ENCODE measurements at regions not wholly inside any gene's neighbourhood (a gene's known extent, or its start where the extent isn't known, plus 50 kb on each side); places are given as distances from the start of the nearest gene placed in this dataset.
A peak's percentile ranks its signal among the peaks of the same experiment; 100 is the strongest.

DNA sequence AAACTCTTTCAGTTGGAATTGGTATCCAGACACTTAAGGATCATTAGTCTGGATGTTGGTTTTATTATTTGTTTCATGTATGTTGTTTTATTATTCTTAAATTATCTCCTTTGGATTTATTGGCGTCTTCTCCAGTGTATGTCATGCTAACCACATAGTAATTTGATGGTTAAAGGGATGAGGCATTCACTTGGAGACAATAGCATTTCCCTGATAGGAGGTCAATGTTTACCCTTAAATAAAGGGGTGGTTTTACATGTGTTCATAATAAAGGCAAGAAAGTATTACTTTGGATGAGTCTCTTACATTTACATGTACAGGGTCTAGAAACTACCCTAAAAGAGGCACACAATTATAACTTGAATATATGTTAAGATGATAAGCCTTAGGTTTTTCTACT, 51.2 kb upstream of the RNF144B start:
- DNase-seq (ENCODE audit: low read depth in 2 of 2), result no peak

DNA sequence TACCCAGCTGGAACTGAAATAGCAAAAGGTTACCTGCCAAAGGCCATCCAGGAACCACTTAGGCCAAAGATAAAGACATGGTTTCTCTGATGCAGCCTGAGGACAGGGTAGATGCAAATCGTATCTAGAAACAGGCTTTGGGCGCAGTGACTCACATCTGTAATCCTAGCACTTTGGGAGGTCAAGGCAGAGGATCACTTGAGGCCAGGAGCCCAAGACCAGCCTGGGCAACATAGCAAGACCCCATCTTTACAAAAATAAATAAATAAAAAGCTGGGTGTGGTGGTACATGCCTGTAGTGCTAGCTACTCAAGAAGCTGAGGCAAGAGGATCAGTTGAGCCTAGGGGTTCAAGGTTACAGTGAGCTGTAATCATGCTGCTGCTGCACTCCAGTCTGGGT, 52.9 kb upstream of the RNF144B start:
- DNase-seq (ENCODE audit: low read depth in 2 of 2), result no peak

DNA sequence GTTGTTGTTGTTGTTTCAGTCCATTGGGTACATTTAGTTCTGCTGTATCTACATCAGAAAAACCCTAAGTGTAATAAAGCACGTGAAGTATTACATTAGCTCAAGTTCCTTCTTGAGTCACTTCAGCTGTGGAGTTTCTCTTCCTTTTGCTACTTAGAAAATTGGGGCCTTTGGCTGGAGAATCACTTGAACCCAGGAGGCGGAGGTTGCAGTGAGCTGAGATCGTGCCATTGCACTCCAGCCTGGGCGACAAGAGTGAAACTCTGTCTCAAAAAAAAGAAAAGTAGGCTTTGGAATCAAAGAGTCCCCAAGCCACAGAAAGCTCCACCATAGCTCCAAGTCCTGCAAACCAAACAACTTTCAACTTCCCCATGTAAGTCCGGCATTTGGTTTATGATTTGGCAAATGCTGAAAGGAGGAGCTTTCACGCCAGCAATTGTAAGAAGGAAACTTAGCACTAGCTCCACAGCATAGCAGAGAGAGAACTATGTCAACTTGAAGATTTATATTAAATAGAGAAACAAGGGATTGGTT, 56.5 kb upstream of the RNF144B start:
- DNase-seq (ENCODE audit: low read depth in 2 of 2), result no peak

DNA sequence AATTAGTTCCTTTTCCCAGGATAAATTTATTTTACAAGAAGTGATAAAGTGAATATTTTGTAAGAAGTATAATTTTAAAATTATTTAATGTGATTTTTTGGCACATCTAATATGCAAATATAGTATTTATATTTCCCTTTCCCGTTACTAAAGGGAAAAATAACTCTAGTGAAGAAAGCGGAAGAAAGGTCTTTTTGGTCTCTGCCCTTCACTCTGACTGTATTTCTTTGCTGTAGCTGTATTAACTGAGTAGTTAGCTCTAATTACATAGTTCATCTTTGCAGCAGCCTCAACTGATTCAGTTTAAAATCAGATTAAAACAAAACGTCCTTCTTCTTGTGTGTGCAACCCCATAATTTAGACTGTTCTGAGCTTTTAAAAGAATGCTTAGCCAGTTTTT, 57.4 kb upstream of the RNF144B start:
- DNase-seq (ENCODE audit: low read depth in 2 of 2), result no peak

DNA sequence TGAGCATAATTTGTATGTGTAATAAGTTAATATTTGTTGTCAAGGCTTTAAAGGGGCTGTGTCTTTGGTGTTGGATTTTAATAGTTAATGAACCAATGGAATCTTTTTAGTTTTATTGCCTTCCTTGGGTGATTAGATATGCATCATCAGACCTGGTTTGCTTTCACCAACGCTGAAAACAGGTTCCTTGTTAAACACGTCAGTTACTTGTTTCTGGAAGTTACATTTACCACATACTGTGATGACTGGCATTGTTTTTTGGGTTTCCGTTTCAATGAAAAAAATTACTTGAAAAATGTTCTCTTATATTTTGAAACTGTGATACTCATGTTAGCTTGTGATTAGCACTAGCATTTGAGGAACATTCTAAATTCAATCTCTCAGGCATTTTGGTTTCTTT, 58.6 kb upstream of the RNF144B start:
- DNase-seq (ENCODE audit: low read depth in 2 of 2), result no peak

DNA sequence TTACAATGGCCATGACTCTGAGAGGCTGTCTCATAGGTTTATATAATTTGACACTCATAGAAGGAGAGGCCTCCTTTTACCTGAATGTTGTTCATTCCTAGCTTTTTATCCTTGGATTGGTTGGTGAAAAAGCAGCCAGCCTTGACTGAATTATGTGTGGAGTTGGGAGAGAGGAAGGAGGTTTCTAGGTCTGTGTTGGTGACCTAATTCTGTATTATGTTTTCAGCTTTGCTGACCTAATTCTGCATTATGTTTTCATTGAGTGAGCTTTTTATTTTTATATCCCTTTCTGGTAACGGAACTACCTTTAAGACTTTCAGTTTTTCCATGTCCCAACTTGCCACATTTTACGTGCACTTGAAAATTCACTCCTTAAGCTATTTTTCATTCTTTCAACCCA, 59.1 kb upstream of the RNF144B start:
- DNase-seq (ENCODE audit: low read depth in 2 of 2), result no peak

DNA sequence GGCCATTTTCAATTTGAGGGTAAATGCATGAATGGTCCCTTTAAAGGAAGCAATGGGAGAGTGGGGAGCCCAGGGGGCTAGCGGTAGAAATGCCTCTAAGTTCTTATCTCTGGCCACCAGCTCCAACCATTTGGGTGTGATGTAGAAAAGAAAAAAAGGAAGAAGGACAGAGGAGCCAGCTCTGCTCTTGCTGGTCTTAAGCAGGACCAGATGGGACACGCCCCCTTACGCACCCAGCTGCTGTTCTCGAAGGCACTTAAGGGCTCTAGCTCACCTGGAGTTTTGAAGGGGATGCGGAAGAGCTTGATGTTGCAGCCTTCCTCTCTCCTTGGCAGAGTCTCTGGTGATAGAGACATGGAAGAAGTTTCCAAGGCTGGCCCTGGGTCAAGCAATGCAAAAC, 59.5 kb upstream of the RNF144B start:
- DNase-seq (ENCODE audit: low read depth in 2 of 2), result no peak

DNA sequence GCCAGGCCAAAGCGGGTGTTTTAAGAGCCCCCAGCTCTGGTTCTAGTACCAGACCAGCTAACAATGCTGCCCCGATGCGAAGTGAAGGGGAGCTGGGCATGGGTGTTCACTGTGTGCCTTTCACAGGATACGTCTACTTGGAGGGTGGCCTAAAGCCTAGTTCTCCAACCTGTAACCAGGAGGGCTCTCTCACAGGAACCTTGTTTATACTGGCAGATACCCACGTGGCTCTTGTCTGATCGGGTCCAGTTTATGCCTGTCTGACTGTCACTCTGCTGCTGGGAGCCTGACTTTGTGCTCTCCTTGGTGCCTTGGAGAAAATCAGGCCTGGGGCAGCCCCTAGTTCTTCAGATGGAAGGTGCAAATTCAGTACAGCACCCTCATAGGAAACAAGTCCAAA, 60.2 kb upstream of the RNF144B start:
- no peak for DNase-seq (ENCODE audit: low read depth in 2 of 2)

DNA sequence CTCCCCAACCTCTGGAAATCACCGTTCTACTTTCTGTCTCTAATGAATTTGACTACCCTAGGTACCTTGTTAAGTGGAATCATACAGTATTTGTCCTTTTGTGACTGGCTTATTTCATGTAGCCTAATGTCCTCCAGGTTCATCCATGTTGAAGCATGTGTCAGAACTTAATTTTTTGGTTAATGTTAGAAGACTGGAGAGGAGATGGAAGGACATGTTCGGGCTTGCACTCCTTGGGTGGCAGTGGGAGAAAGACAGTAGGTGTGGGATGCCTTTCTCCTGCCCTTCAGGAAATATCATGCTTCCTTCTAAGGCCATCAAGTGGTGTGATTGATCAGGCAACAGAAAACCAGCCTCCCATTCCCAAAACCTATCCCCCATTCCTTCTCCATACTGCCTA, 61.1 kb upstream of the RNF144B start:
- no peak for DNase-seq (ENCODE audit: low read depth in 2 of 2)

DNA sequence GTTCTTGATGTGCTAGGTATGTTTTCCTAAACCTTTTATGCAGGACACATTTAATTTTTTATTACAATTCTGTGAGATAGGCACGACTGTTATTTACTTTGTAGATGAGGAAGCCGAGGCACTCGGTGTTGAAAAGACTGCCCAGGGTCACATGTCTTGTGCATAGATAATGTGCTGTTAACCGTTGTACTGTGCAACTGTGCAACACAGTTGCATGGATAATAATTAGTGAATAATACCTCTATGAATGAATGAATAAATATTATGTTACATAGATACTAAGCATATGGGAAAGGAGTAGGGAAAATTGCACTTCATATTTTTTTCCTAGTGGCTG, 60.3 kb upstream of the DEK start:
- no peak for DNase-seq (ENCODE audit: low read depth in 2 of 2)

DNA sequence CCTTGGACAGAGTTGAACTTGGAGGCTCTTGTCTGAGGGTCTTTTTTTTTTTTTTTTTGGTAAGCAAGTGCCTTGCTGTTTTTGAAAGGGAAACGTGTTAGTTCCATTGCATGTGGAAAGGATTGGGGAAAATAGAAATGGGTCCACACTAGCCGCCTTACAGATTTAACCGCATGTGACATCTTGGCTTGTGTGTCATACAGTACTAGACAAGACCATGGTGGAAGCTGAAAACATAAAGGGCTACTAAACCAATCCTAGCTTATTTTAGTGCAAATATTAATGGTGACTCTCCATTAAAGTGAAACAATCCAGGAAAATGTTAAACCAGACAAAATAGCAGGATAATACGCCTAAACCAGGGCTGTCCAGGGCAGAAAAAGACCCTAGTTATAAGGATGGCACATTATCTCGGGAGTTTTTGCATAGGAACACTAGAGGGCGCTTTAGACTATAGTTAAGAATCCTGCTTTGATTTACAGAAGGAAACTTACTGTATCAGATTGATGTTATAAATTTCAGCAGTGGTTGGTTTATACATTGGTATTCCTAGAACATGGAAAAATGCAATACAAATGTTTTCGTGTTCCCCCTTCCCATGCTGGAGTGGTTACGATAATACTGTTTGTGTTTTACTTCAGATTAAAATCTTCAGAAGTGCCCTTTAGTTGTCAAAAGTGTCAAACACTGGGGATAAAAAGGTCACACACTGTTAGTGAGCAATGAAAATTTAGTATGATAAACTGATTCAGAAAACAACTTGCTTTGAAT, 59.8 kb upstream of the DEK start:
- peak in 1 of 2 donors; percentile 1 for DNase-seq (ENCODE audit: low read depth in 2 of 2)

DNA sequence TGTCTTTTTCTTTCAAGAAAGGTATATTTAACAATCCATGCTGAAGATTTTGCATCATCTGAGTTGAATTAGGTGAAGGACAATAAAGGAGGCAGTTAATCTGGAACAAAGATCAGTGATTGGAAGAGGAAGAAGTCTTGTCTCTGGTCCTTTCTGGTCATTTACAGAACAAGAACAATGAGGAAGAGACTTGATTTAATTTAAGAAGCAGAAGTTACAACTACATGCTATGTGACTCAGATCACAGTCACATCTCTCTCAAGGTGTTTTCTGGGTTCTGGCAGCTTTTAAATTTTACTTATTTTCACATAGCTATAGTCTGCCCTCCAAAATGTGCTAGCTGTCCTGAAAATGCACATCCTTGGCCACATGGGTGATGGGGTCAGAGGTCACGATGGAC, 53.5 kb upstream of the DEK start:
- DNase-seq (ENCODE audit: low read depth in 2 of 2), result no peak

DNA sequence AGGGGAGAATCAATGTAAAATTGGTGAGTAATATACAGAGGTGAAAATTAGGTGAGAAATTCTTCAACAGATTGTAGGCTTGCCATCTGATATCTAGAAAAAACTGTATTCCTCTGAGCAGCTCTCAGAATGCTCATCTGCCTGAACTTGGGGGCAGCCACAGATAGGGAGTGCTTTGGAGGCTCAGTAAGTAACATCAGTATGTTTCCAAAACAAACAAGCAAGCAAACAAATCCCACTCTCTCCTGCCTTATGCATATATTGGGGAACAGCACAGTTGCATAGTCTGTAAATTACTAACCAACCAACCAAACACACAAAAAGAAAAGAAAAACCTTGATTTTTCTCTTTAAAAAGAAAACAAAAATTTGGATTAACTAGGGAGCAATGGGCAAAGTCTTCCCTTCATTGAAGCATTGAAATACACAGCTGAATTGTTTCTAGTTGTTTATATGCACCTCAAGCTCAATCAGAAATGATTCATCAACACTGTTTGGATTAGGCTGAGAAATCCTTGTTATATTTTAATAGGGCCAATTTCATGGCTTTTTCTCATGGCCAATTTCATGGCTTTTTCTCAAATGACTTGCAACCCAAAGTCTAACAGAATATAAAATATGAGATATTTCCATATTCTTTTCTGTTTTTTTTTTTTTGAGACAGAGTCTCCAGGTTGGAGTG, 50.1 kb upstream of the DEK start:
- no peak for DNase-seq (ENCODE audit: low read depth in 2 of 2)

All from stimulated activated CD4-positive, alpha-beta T cell treated with anti-CD3 and anti-CD28 coated beads, Interleukin-1b, Interleukin-23, amount 100 ng/mL, for 4 hours (primary cell).